GM18519 (cell line): ENCODE measurements at regions not wholly inside any gene's neighbourhood (a gene's known extent, or its start where the extent isn't known, plus 50 kb on each side); places are given as distances from the start of the nearest gene placed in this dataset.

Experiments
- ATAC-seq: cut with Tn5 transposase; IDR thresholded peaks from one replicate; pipeline ENCODE4 v1.9.1; 2021; ENCODE audit warnings: mild to moderate bottlenecking, moderate library complexity; ENCODE audit not compliant: unreplicated experiment, low FRiP score

- ATAC-seq, result no peak
Observed at GRCh38 chr4:15260758-15261157, 167.1 kb upstream of the C1QTNF7 start.

- ATAC-seq, result no peak
Observed at GRCh38 chr4:15262396-15262795, 165.4 kb upstream of the C1QTNF7 start.

GRCh38 chr4:15270201-15270600 is 157.6 kb upstream of the C1QTNF7 start:
- no peak for ATAC-seq

GRCh38 chr4:15286041-15286440 is 141.8 kb upstream of the C1QTNF7 start:
- ATAC-seq, result no peak

GRCh38 chr4:15291122-15291521 is 136.7 kb upstream of the C1QTNF7 start:
- ATAC-seq, result no peak

- ATAC-seq, result no peak
Observed at GRCh38 chr4:15293711-15294110, 134.1 kb upstream of the C1QTNF7 start.

GRCh38 chr4:15294202-15294601 is 133.6 kb upstream of the C1QTNF7 start:
- no peak for ATAC-seq

- ATAC-seq, result no peak
Observed at GRCh38 chr4:15294832-15295231, 133.0 kb upstream of the C1QTNF7 start.

- ATAC-seq, result no peak
Observed at GRCh38 chr4:15295421-15296162, 132.2 kb upstream of the C1QTNF7 start.

GRCh38 chr4:15297344-15297743 is 130.5 kb upstream of the C1QTNF7 start:
- no peak for ATAC-seq

- no peak for ATAC-seq
Observed at GRCh38 chr4:15299627-15300026, 128.2 kb upstream of the C1QTNF7 start.

- ATAC-seq, result no peak
Observed at GRCh38 chr4:15303052-15303641, 124.7 kb upstream of the C1QTNF7 start.

GRCh38 chr4:15314974-15315373 is 112.9 kb upstream of the C1QTNF7 start:
- no peak for ATAC-seq

- ATAC-seq, result no peak
Observed at GRCh38 chr4:15317246-15317645, 110.6 kb upstream of the C1QTNF7 start.

GRCh38 chr4:15318621-15319348 is 109.0 kb upstream of the C1QTNF7 start:
- no peak for ATAC-seq

- no peak for ATAC-seq
Observed at GRCh38 chr4:15320121-15320678, 107.6 kb upstream of the C1QTNF7 start.

- ATAC-seq, result no peak
Observed at GRCh38 chr4:15322006-15322405, 105.8 kb upstream of the C1QTNF7 start.

- ATAC-seq, result no peak
Observed at GRCh38 chr4:15325987-15326386, 101.8 kb upstream of the C1QTNF7 start.

- ATAC-seq, result no peak
Observed at GRCh38 chr4:15327311-15328298, 100.2 kb upstream of the C1QTNF7 start.

- ATAC-seq, result no peak
Observed at GRCh38 chr4:15331930-15332329, 95.9 kb upstream of the C1QTNF7 start.
